IgD-negative memory B cell (primary cell): ENCODE measurements at regions not wholly inside any gene's neighbourhood (a gene's known extent, or its start where the extent isn't known, plus 50 kb on each side); places are given as distances from the start of the nearest gene placed in this dataset.

ENCODE experiments used
- H3K27ac Mint-ChIP-seq, 3 donors: one replicate each; pipeline ENCODE4 v1.8.0; 2020 to 2022; ENCODE audit warnings: mild to moderate bottlenecking in 3 of 3, mixed read lengths in 3 of 3, moderate library complexity in 1 of 3
- H3K27me3 Mint-ChIP-seq: one replicate; pipeline ENCODE4 v1.8.0; 2021; ENCODE audit warnings: mixed read lengths
- H3K36me3 Mint-ChIP-seq: one replicate; pipeline ENCODE4 v1.8.0; 2020; ENCODE audit warnings: mild to moderate bottlenecking, mixed read lengths
- H3K4me1 Mint-ChIP-seq, 3 donors: one replicate each; pipeline ENCODE4 v1.8.0; 2020 to 2022; ENCODE audit warnings: mixed read lengths in 3 of 3, mild to moderate bottlenecking in 1 of 3
- H3K4me3 Mint-ChIP-seq, 4 donors: one replicate each; pipeline ENCODE4 v1.8.0; 2020 to 2022; ENCODE audit warnings: mild to moderate bottlenecking in 4 of 4, mixed read lengths in 4 of 4, moderate library complexity in 3 of 4
- H3K9me3 Mint-ChIP-seq, 3 donors: one replicate each; pipeline ENCODE4 v1.8.0; 2020 to 2021; ENCODE audit warnings: mixed read lengths in 3 of 3, mild to moderate bottlenecking in 1 of 3

DNA sequence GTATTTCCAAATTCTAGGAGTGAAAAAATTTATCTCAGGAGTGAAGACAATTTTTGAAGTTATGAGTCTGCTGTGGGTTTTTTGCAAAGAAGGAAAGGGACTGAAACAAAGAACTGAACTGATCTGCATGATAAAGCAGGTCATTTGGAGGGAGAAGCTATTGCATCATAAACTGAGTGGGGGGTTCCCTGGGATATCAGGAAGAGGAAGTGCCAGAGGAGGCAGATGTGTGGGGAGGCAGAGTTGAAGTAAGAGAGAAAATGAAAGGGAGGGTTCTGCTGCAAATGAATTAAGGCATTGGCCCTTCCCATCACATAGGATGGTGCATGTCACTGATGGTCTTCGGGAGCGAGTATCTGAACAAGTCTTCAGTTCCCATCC is 379.2 kb downstream of the VPS13C start:
- H3K9me3 Mint-ChIP-seq: peaks cover 5 to 9% (median 8%) of the 10 kb centered on the region in 3 donors
- no peaks in the 10 kb centered on the region for H3K36me3 Mint-ChIP-seq
- H3K4me1 Mint-ChIP-seq: no peaks in the 10 kb centered on the region
- H3K4me3 Mint-ChIP-seq: no peak overlapping the region
- H3K27ac Mint-ChIP-seq: no peak overlapping the region
- H3K27me3 Mint-ChIP-seq: no peaks in the 10 kb centered on the region

DNA sequence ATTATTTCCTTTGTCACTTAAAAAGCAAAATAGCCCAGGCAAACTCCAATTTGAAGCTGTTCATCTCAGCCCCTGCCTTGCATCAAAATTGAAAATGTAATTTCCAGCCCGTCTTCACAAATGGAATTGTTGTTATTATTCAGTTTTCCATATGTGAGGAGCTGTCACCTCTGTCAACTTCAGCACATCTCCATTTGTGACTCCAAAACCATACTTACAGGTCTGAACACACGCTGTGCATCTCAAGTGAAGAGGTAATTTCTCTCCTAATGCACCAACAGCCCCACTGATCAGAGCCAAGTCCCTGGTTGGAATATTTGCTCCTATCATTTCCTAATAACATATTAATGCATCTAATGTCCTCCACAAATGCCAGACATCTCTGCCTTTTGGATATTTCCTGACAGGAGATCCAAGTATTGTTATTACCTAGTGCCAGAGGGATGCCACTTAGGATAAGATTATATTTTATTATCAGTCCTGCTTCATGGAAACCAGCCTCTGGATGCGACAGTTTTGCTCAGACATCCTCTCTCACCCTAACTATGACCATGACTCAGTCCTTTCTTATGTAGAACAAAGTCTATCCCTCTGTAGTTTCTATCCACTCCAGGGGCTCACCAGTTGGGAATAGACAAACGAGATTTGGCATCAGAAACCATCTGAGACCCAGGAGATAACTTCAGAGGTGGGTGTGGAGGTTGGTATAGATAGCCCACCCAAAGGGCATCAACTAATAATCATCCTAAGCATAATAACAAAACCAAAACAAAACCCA is 379.8 kb downstream of the VPS13C start:
- Mint-ChIP-seq H3K36me3 (no peaks in the 10 kb centered on the region), H3K9me3 (peaks cover 5 to 9% (median 8%) of the 10 kb centered on the region in 3 donors)

DNA sequence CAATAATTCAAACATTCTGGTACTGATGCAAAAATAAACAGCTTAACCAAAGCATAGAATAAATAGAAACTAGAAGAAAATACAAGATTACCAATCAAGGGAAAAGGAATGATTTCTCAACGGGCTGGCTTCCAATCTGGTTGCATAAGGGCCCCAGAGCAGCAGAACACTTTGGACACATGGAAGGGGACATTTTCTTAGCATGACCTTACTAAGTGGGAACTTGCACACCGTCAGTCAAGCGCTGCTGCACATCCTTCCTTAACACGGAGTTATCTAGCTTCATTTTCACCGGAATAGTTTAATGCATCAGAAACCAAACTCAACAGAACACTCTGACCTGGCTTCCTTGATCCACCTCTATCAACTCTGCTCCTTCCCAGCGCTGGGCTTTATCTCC is 388.5 kb downstream of the VPS13C start:
- peaks cover under 1% of the 10 kb centered on the region for H3K27me3 Mint-ChIP-seq
- H3K4me3 Mint-ChIP-seq: no peak overlapping the region
- no peak overlapping the region for H3K27ac Mint-ChIP-seq
- H3K9me3 Mint-ChIP-seq: peaks cover 0 to 2% (median under 1%) of the 10 kb centered on the region in 3 donors
- H3K36me3 Mint-ChIP-seq: no peaks in the 10 kb centered on the region
- no peaks in the 10 kb centered on the region for H3K4me1 Mint-ChIP-seq

More for the DNA sequence above, 379.8 kb downstream of the VPS13C start:
- no peak overlapping the region for H3K4me3 Mint-ChIP-seq
- no peaks in the 10 kb centered on the region for H3K4me1 Mint-ChIP-seq
- no peaks in the 10 kb centered on the region for H3K27me3 Mint-ChIP-seq
- H3K27ac Mint-ChIP-seq: no peak overlapping the region

DNA sequence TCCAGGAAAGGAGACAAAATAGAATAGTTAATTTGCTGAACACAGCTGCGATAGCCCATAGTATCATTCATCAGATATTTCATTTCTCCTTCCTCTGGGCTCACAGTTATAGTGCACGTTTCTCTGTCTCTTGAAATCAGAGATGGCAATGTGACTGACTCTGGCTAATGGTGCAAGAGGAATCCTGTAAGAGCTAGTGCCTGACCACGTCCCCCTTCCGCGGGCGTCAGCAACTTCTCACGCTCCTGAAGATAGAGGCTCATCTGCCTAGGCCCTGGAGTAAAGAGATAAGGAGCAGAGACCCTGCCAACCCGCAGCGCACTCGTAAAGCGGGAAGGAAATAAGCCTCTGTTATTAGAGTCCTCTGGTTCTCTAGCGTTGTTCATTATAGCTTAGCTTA is 391.8 kb downstream of the VPS13C start:
- Mint-ChIP-seq H3K4me3 (no peak overlapping the region), H3K36me3 (no peaks in the 10 kb centered on the region), H3K4me1 (no peaks in the 10 kb centered on the region), H3K27me3 (peaks cover 4% of the 10 kb centered on the region), H3K27ac (no peak overlapping the region), H3K9me3 (no peaks in the 10 kb centered on the region)

DNA sequence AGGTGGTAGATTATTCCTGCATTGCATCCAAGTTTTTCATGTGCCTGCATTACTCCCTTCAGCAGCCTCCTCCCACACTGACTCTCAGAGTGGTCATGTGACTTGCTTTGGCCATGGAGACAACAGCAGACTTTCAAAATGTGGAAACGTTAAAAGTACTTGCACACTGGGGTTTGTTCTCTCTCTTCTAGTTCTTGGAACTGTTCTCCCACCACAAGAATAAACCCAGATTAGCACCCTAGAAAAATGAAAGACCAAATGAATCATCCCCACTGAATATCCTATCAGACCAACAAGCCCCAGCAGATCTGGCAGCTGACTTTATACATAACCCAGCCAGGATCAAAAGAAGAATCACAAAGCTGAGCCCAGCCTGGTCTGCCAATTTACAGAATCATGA is 398.5 kb downstream of the VPS13C start:
- H3K27me3 Mint-ChIP-seq: peaks cover 10% of the 10 kb centered on the region
- no peak overlapping the region for H3K4me3 Mint-ChIP-seq
- no peaks in the 10 kb centered on the region for H3K4me1 Mint-ChIP-seq
- H3K27ac Mint-ChIP-seq: no peak overlapping the region
- no peaks in the 10 kb centered on the region for H3K36me3 Mint-ChIP-seq
- H3K9me3 Mint-ChIP-seq: peaks cover 0 to 1% (median 0%) of the 10 kb centered on the region in 3 donors

DNA sequence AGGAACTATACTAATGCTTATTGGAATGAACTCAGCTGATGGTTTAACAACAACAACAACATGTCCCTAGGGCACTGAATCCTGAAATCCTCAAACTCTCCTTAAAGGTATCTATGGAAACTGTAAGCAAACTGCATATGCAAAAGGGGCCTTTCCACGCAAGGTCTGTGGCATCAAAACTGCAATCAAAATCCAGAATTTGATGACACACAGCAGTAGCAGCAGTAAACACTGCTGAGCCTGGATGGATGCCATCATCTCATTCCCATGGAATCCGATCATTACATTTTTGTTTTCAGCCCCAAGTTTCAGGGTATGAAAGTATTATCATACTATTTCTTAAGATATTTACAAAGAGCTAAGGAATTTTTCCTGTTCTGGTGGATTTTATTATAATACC is 399.7 kb downstream of the VPS13C start:
- Mint-ChIP-seq H3K4me3 (no peak overlapping the region), H3K27ac (no peak overlapping the region), H3K4me1 (no peaks in the 10 kb centered on the region), H3K36me3 (no peaks in the 10 kb centered on the region), H3K9me3 (peaks cover 0 to 1% (median 0%) of the 10 kb centered on the region in 3 donors), H3K27me3 (peaks cover 8% of the 10 kb centered on the region)

DNA sequence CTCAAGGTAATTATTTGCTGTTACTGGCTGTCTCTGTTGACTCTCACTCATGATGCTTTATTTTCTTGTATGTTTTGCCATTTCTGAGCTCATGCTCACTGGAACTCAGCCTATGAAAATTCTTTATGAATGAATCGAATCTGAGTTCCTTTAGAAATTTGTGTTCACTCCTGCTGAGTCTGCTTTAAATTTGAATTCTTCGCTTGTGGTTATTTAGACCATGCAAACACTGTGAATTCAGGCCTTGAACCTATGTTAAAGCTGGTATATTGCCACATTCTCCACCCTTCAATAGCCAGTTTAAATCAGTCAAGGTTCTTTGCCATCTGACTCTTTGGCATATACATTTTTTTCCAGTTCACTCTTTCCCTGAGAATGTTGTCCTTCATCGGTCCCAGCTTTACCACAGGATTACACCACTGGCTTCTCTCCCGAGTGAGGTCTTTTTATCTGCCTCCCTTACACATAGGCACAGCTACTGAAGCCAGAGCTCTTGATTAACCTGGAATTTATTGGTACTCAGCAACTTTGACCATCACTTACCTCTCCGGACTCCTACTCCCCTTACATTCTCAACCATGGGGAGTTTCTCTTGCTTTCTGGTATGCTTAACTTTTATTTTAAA is 400.6 kb downstream of the VPS13C start:
- H3K36me3 Mint-ChIP-seq: no peaks in the 10 kb centered on the region
- peaks cover 0 to 1% (median 0%) of the 10 kb centered on the region in 3 donors for H3K9me3 Mint-ChIP-seq

DNA sequence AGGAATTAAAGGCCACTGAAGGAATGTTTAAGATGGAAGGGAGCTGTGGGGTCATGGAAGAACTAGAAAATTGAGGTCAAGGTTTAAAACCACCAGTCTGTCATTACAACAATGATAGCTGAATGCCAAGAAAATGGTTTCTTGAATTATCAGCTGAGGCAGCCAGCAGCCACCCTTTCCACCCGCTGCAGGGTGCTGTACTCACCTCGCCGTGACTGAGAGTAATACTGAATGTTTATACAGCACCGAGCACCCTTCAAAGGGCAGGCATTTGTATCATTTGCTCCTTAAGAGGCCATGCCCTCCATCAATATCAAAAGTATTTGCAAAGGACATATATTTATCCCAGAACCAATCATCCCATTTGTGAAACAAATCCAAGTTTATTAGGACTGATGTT is 402.8 kb downstream of the VPS13C start:
- Mint-ChIP-seq H3K9me3 (peaks cover 0 to 1% (median 1%) of the 10 kb centered on the region in 3 donors), H3K4me3 (no peak overlapping the region), H3K27ac (no peak overlapping the region), H3K27me3 (peaks cover 2% of the 10 kb centered on the region), H3K36me3 (no peaks in the 10 kb centered on the region), H3K4me1 (no peaks in the 10 kb centered on the region)

More for the DNA sequence above, 400.6 kb downstream of the VPS13C start:
- no peak overlapping the region for H3K27ac Mint-ChIP-seq
- H3K4me3 Mint-ChIP-seq: no peak overlapping the region
- H3K27me3 Mint-ChIP-seq: peaks cover 6% of the 10 kb centered on the region
- no peaks in the 10 kb centered on the region for H3K4me1 Mint-ChIP-seq

DNA sequence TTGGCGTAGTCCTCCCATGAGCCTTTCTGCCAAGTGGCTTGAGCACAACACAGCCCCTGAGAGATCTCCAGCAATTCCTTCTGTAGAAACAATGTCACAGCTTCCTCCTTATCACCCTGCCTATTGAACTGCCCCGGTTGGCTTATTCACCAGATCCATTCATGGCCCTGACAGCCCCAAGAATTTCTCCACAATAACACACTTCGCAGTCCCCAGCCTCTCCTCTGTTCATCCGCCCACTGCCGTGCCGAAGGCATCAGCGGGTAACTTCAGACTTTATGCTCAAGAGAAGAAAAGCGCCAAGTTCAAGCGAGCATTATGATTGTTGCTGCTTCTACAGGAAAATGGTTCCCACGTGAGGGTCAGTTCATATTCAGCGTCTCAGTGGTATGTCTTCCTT is 403.9 kb downstream of the VPS13C start:
- Mint-ChIP-seq H3K4me1 (no peaks in the 10 kb centered on the region), H3K4me3 (no peak overlapping the region), H3K36me3 (no peaks in the 10 kb centered on the region), H3K27me3 (no peaks in the 10 kb centered on the region), H3K9me3 (peaks cover 0 to 1% (median 1%) of the 10 kb centered on the region in 3 donors), H3K27ac (no peak overlapping the region)

DNA sequence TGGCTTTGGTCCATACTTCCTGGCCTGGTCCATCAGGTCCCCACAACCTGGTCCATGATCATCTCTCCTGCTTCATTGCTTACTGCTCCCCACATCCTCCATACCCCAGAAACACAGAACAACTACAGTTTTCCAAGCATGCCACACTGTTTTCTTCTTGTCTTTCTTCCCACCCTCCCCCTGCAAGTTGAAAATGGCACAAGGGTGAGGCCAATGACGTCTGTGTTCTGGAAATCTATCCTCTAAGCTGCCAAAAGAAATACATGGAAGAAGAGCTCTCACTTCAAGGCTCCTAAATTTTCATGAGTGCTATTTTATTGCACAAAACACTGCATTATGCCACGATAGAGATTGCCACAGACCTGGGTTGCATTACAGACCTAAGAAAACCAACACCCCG is 404.4 kb downstream of the VPS13C start:
- H3K36me3 Mint-ChIP-seq: no peaks in the 10 kb centered on the region
- H3K27me3 Mint-ChIP-seq: no peaks in the 10 kb centered on the region
- H3K4me1 Mint-ChIP-seq: no peaks in the 10 kb centered on the region
- no peak overlapping the region for H3K4me3 Mint-ChIP-seq
- H3K27ac Mint-ChIP-seq: no peak overlapping the region
- peaks cover 0 to 1% (median 1%) of the 10 kb centered on the region in 3 donors for H3K9me3 Mint-ChIP-seq

DNA sequence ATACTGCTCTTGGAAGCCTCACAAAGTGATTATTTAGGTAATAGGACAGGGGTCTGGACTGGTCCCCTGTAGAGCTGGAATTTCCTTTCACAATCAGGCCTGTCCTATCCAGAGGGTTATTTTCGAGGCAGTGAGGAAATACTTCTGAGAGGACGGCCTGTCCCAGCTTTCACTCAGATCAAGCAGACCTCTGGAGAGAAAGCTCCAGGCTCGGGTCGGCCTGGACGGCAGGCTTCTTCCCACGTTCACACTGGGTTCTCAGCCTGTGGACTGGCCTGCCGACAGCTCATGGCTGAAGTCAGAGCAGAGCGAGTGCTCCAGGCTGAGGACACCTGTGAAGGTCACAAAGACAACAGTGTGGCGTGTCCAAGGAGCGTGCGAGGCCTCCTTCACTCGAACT is 405.3 kb downstream of the VPS13C start:
- Mint-ChIP-seq H3K27me3 (no peaks in the 10 kb centered on the region), H3K27ac (no peak overlapping the region), H3K9me3 (peaks cover 0 to 1% (median 1%) of the 10 kb centered on the region in 3 donors), H3K4me3 (no peak overlapping the region), H3K4me1 (no peaks in the 10 kb centered on the region), H3K36me3 (no peaks in the 10 kb centered on the region)

DNA sequence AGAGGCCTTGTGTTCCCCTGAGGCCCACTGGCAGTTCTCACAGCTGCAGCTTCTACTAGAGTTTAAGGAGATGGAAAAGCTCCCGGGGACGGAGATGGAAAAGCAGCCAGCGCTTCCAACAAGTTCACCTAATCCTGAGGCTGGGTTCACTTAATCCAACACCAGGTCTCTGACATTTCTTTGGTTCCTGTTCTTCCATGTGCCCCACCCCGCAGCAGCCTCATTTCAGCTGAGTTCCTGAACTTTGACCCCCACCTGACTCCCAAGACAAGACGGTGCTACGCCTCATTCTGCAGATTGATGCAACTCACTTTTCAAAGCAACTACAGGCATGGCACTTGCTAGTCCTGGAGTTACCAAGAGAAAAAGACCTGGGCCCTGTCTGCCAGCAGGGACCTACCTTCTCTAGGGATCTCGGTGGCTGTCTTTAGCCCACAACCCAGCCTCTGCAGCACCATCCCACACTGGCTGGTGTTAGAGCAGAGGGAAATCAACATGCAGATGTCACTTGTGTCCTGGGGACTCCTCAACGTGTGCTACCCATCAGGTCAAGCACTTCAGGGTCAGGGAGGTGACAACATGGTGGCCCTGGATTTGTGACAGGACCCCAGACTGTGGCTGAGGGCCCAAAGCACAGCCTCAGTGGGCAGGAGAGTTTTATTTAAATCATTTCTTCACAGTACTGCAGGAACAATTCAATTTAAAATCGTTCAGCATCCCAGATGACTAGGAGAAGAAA is 406.1 kb downstream of the VPS13C start:
- no peak overlapping the region for H3K4me3 Mint-ChIP-seq
- H3K9me3 Mint-ChIP-seq: peaks cover 0 to 1% (median 1%) of the 10 kb centered on the region in 3 donors
- H3K36me3 Mint-ChIP-seq: no peaks in the 10 kb centered on the region
- H3K27ac Mint-ChIP-seq: no peak overlapping the region
- H3K4me1 Mint-ChIP-seq: no peaks in the 10 kb centered on the region
- no peaks in the 10 kb centered on the region for H3K27me3 Mint-ChIP-seq

DNA sequence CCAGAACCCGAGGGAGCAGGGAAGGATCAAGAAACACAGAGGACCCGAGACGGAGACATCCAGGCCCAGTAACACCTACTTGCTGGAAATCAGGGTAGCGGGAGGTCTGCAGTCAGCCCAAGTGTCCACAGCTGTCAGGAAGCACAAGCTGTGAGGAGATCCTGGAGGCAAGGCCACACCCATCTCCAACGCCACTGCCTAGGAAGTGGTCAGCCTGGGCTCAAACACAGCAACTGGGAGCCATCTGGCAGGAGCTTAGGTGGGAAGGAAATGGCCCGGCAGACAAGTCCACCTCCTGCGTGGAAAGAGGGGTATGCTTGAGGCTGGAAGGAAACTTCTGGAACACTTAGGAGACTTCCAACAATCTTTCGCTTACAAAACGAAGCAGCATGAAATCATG is 407.1 kb downstream of the VPS13C start:
- no peaks in the 10 kb centered on the region for H3K36me3 Mint-ChIP-seq
- H3K27me3 Mint-ChIP-seq: no peaks in the 10 kb centered on the region
- H3K4me1 Mint-ChIP-seq: no peaks in the 10 kb centered on the region

DNA sequence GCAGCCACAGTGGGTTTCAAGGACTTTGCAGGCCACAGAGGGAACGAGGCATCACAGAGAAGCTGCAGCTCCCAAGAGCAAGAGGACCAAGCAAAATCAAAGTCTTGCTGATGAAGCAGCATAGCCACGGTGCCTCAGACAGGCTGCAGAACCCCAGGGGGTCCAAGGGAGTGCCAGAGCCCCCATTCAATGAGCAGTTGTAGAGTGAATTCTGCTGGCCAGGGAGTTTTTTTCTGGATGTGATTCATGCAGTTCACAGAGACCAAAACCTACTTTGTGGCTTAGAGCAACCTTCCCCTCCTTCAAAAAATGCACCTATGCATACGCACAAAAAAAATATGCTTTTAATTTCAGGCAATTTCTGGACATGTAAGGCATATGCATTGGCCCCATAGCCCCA is 409.0 kb downstream of the VPS13C start:
- H3K4me1 Mint-ChIP-seq: no peaks in the 10 kb centered on the region
- no peaks in the 10 kb centered on the region for H3K36me3 Mint-ChIP-seq
- H3K27ac Mint-ChIP-seq: no peak overlapping the region
- no peak overlapping the region for H3K4me3 Mint-ChIP-seq
- H3K27me3 Mint-ChIP-seq: no peaks in the 10 kb centered on the region
- H3K9me3 Mint-ChIP-seq: peaks cover 0 to 1% (median 0%) of the 10 kb centered on the region in 3 donors

More for the DNA sequence above, 407.1 kb downstream of the VPS13C start:
- peaks cover 0 to 1% (median 0%) of the 10 kb centered on the region in 3 donors for H3K9me3 Mint-ChIP-seq
- no peak overlapping the region for H3K4me3 Mint-ChIP-seq
- no peak overlapping the region for H3K27ac Mint-ChIP-seq

DNA sequence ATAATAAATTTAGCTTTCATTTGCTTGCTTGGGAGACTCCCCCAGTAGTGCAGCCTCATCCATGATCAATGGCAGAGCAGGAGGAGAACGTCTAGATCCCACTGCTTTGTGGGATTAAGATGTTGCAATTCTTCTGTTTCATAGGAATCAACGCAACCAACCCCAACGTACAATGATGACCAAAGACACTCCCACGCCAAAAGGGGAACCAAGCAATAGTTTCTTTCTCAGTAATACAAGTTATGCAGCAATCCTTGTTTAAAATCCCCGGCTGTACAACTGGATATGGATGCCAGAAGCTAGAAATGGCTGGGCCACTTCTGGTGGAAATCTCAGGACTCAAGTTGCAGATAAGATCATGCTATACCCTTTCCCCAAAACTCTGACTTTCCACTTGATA is 411.2 kb downstream of the VPS13C start:
- peaks cover 0 to 3% (median 0%) of the 10 kb centered on the region in 3 donors for H3K9me3 Mint-ChIP-seq

More for the DNA sequence above, 411.2 kb downstream of the VPS13C start:
- Mint-ChIP-seq H3K27ac (no peak overlapping the region), H3K4me3 (no peak overlapping the region), H3K4me1 (no peaks in the 10 kb centered on the region), H3K27me3 (peaks cover 1% of the 10 kb centered on the region), H3K36me3 (no peaks in the 10 kb centered on the region)
